Upper lobe of left lung (tissue), 4 donors: ENCODE measurements at regions not wholly inside any gene's neighbourhood (a gene's known extent, or its start where the extent isn't known, plus 50 kb on each side); places are given as distances from the start of the nearest gene placed in this dataset.

ENCODE experiments used
- EP300 ChIP-seq, 4 donors: sonication (generic); formaldehyde crosslinking; IDR thresholded peaks; one replicate each; pipeline ENCODE4 v1.5.1; 2017; ENCODE audit warnings: antibody characterized with exemption in 4 of 4, control low read depth in 2 of 4
- POLR2A ChIP-seq, 4 donors: fragments of 450-650 bp; IDR thresholded peaks; one replicate each; pipeline ENCODE4 v1.5.1; 2016 to 2017; ENCODE audit warnings: antibody characterized with exemption in 4 of 4, mild to moderate bottlenecking in 2 of 4
- POLR2AphosphoS5 ChIP-seq, 2 donors: sonication (generic); formaldehyde crosslinking; IDR thresholded peaks; one replicate each; pipeline ENCODE4 v1.5.1; 2017; ENCODE audit warnings: antibody characterized with exemption in 2 of 2
- TF ChIP-seq, protein P1 (sequence below), 6 experiments: fragments of 450-650 bp in 4 of 6; fragments of 200-600 bp in 2 of 6; sonication (generic) in 2 of 6; IDR thresholded peaks; one replicate each; pipeline ENCODE4 v1.5.1; 2016 to 2019; ENCODE audit warnings: antibody characterized with exemption in 6 of 6

GRCh38 chr6:139520321-139520768 lies 145.9 kb upstream of the CITED2 start:
- TF ChIP-seq, protein P1, sequence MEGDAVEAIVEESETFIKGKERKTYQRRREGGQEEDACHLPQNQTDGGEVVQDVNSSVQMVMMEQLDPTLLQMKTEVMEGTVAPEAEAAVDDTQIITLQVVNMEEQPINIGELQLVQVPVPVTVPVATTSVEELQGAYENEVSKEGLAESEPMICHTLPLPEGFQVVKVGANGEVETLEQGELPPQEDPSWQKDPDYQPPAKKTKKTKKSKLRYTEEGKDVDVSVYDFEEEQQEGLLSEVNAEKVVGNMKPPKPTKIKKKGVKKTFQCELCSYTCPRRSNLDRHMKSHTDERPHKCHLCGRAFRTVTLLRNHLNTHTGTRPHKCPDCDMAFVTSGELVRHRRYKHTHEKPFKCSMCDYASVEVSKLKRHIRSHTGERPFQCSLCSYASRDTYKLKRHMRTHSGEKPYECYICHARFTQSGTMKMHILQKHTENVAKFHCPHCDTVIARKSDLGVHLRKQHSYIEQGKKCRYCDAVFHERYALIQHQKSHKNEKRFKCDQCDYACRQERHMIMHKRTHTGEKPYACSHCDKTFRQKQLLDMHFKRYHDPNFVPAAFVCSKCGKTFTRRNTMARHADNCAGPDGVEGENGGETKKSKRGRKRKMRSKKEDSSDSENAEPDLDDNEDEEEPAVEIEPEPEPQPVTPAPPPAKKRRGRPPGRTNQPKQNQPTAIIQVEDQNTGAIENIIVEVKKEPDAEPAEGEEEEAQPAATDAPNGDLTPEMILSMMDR (IDR thresholded peaks at IDR 0.05), result no peak
- TF ChIP-seq POLR2A (IDR thresholded peaks at IDR 0.05) (no peak), EP300 (IDR thresholded peaks at IDR 0.05) (no peak), POLR2AphosphoS5 (IDR thresholded peaks at IDR 0.05) (no peak)
